GM12892 (cell line): ENCODE measurements at regions not wholly inside any gene's neighbourhood (a gene's known extent, or its start where the extent isn't known, plus 50 kb on each side); places are given as distances from the start of the nearest gene placed in this dataset.
A peak's percentile ranks its signal among the peaks of the same experiment; 100 is the strongest.
"Not testable (repeated sequence)": the region's sequence is repeated elsewhere in the genome, so short reads cannot be mapped to it uniquely, and the experiment has no call there.

Experiments
- DNase-seq: peaks from one replicate; pipeline ENCODE4 v3.0.0; 2011; ENCODE audit not compliant: insufficient read length
- FAIRE-seq: peaks from 2 replicates; lab custom pipeline; 2011; peaks lifted over from hg19 to GRCh38; lab: Jason Lieb, UNC

DNA sequence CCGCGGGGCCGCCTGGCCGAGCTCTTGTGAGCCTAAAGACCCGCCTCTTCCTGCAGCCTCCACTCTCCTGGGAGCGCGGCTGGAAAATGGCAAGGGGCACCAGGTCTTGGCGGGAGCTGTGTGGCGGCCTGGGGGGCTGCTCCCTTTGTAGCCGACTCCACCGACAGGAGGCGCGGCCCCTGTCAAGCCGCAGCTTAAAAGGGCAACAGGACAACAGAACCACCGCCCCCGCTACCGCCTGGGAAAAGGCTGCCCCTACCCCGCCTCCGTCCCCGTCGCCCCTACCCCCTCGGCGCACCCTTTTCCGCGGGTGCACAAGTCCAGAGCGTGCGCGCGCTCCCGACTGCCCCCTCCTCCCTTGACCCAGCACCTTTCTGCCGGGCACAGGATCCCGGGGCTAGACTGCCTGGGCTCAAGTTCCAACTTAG is 60.3 kb downstream of the GOLGA8K start:
- not testable (repeated sequence) for FAIRE-seq, DNase-seq

DNA sequence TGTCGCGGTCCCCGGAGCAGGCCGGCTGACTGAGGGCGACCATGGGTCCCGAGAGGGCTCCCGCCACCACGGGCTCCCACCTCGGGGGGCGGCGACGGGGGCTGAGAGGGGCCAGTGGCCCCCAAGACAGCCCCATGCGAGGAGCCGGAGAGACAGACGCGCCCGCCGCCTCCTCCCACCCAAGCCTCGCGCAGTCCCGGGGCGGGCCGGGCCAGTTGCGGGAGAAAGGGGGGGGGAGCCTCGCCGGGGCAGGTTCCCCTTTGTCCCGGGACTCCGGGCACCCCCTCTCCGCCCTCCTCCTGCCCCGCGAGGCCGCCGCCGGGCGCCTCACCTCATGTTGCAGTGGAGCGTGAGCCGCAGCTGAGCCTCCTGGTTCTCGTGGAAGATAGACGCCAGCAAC is 60.8 kb downstream of the GOLGA8K start:
- not testable (repeated sequence) for DNase-seq, FAIRE-seq

DNA sequence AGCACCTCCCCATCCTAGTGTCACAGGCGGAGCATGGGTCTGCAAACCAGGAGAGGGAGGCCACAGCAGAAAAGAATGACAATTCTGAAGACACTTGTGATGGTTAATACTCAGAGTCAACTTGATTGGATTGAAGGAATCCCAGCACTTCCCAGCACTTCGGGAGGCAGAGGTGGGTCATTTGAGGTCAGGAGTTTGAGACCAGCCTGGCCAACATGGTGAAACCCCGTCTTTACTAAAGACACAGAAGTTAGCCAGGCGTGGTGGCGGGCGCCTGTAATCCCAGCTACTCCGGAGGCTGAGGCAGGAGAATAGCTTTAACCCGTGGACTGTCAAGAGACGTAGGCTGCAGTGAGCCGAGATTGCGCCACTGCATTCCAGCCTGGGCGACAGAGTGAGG is 61.6 kb downstream of the GOLGA8K start:
- not testable (repeated sequence) for FAIRE-seq, DNase-seq

DNA sequence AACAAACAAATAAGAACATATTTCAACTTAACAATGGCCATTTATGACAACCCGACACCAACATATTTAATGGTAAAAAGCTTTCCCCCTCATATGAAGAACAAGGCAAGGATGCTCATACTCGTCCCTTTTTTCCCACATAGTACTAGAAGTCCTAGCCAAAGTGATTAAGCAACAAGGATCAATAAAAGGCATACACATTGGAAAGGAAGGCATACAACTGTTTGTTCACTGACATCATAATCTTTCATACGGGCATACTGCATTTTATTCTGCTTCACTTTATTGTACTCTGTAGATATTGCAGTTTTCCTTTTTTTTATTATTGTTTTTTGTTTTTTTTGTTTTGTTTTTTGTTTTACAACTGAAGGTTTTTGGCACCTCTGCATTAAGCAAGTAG is 66.3 kb downstream of the GOLGA8K start:
- FAIRE-seq, DNase-seq: not testable (repeated sequence)

DNA sequence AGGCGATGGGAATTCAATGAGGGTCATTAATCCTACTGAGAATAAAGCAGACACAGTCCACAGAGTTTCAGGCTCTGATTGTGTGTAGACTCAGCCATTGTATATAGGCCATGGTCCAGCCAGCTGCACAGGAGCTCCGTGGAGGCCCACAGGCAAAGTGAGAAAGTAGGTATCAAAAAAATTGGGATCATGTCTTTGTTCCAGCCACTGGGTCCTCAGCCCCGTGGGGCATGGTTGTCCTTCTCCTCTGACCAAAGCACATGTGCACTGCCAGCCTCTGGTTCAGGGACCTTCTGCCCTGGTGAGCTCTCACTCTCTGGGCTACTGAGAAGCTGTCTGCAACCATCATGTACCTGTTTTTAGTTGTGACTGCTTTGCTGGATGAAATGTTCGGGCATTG is 79.7 kb downstream of the GOLGA8K start:
- DNase-seq, FAIRE-seq: not testable (repeated sequence)

DNA sequence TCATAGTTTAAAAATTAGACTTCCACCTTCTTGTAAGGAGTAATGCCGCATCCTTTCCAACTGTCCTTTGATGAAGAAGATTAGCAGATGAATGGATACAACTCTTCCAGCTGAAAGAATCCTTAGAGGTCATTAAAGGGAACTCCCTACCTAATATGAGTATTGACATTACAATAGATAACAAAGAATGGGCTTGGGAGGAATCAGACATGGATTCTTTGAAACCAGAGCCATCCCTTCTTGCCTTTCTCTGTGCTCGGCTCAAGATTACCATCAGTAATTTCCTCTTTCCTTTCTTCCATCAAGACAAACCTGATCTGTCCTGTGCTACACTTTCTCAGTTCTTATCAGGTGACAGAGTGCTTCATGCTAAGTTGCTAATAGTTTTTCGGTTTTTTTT is 83.8 kb downstream of the GOLGA8K start:
- not testable (repeated sequence) for FAIRE-seq, DNase-seq

DNA sequence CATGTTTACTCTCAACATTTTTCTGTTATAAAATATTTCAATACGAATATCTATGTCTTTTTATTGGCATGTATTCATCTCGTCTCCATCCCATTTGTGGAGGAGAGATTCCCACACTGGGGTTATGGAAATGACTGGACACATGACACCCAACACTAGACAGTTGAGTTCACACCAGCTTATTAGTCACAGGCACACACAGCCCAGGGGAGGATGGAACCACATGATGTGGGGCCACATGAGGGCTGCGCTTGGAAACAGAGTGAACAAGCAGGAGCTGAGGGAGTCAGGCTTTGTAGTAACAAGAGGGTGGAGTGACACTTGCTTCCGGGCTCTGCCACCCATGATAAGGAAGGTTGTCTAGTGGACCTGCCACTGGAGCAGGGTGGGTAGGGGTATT is 86.6 kb downstream of the GOLGA8K start:
- FAIRE-seq, DNase-seq: not testable (repeated sequence)

DNA sequence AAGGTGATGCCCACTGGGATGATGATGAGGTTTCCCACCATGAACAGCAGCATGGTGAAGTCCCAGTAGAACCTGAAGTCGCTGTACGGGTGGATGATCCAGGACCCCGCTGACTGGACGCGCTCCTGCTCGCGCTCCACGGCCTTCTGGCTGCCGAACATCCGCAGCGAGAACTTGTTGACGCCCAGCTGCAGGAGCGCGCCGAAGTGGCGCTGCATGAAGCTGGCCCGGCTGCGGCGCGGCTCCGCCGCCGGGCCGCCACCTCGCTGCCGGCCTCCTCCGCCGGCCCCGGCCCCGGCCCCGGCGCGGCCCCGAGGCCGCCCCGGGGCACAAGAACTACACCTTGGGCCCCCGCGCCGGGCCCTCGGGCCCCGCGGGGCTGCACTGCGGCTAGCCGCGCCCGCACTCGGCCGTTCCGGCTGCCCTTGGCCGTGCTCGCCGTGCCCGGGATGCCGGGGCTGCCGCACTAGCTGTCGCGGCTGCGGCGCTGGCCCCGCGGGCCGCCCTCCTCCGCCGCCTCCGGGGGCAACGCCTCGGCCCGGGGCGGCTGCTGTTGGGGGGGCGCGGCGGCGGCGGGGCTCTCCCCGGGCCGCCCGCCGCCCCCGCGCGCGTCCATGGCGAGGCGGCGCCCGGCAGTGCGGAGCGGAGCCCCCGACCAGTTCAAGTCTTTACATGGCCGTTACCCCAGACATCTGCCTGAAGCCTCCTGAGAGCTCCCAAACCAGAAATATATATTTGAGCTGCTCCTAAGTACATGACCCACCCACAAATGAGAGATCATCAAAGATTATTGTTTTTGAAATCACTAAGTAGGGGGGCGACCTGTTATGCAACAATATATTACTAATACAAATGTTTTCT is 87.8 kb downstream of the GOLGA8K start:
- not testable (repeated sequence) for DNase-seq, FAIRE-seq

DNA sequence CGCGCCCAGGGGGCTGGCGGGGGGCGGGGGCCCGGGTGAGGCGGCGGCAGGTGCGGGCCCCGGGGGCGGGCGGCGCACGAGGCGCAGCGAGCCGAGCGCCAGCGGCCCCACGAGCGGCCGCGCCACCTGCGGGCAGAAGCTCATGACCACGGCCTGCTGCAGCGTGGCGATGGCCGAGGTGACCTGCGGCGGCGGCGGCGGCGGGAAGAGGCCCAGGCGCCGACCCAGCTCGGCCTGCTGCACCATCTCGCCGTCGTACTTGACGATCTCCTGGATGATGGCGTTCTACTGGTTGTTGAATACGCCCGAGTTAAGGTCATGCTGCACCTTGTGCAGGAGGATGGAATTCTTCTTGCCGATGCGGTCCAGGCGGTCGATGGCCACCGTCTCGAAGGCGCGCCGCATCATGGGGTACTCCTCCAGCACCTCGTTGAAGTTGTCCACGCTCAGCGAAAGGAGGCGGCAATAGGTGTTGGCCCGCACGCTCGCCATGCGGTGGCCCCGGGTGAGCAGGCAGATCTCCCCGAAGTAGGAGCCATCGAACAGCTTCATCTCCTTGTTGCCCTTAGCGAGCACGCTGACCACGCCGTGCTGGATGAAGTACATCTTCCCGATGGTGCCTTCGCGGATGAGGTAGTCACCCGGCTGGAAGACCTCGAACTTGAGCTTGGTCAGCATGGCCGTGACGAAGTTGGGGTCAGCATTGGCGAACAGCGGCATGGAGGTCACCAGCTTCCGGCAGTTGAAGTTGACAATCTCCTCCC is 89.5 kb downstream of the GOLGA8K start:
- FAIRE-seq, DNase-seq: not testable (repeated sequence)

DNA sequence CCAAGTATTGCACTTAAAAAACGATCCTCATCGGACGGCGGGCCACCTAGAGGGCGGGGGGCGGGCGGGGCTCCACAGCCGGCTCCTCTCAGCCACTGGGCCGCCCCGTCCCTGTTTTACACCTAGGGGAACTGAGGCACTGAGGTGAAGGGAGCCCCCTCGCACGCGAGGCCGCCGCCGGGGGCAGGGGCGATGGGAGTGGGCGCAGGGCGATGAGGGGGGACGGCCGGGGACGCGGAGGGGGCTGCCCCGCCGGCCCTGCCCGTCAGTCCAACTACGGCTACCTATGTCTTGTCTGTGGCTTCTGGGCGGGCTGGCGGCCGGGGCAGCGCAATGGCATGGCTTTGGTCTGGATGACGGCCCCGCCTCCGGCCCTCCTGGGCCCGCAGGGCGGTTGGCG is 90.4 kb downstream of the GOLGA8K start:
- DNase-seq, FAIRE-seq: not testable (repeated sequence)

DNA sequence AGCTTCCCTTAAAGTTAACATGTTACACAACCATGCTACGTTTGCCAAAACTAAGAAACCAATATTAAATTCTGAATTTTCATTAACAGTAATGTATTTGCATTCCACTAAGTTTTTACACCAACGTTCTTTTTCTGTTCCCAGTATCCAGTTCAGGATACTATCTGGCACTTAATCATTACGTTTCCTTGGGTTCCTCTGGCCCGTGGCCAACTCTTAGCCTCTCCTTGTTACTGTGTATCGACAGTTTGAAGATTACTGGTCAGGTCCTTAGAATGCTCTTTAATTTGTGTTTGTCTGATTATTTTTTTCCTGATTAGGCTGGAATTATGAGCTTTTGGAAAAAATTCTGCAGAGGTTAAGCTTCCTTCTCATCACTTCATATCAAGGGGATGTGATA is 95.5 kb downstream of the GOLGA8K start:
- not testable (repeated sequence) for FAIRE-seq, DNase-seq

DNA sequence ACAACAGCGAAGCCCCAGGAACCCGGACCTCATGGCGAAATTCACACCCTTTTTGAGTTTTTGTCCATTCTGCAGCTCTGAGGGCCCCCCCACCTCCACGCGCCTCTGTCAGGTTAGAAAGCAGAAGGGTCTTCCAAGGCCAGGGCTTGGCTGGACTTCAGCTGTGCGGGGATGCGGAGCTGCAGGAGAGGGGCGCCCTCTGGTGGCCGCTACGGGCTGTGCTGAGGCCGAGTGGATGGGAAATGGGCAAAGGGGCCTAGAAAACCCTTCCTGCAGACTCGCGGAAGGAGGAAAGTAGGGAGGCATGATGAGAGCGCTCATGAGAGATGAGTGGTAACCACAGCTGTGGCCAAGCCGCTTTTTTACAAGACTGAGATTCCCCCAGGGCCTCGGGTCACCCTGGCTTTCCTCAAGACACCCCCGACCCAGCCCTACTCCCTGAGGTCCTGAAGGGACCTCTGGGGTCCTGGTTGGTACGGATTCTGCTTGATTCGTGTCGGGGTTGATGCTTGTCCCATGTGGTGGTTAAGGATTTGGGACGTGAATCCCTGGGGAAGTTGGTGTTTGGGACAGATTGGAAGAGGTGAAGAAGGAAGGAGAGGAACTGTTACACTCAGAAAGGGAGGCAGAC is 126.8 kb downstream of the GOLGA8K start:
- FAIRE-seq, result peak; percentile 87
- DNase-seq, result not testable (repeated sequence)

DNA sequence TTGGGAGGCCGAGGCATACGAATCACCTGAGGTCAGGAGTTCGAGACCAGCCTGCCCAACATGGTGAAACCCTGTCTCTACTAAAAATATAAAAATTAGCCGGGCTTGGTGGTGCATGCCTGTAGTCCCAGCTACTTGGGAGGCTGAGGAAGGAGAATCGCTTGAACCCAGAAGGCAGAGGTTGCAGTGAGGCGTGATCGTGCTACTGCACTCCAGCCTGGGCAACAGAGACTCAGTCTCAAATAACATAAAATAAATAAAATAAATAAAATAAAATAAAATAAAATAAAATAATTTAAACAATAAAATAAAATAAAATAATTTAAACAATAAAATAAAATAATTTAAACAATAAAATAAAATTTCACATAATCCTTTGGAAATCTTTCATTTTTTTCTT is 149.1 kb downstream of the GOLGA8K start:
- DNase-seq, FAIRE-seq: not testable (repeated sequence)

DNA sequence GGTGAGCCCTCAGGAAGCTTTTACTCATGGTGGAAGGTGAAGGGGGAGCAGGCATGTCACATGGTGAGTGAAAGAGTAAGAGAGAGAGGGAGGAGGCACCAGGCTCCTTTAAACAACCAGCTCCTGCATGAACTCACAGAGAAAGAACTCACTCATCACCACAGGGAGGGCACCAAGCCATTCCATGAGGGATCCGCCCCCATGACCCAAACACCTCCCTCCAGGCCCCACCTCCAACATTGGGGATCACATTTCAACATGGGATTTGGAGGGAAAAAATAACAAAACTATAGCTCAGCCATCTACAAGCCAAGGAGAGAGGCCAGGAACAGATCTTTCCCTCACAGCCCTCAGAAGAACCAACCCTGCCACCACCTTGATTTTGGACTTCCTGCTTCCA is 153.9 kb downstream of the GOLGA8K start:
- FAIRE-seq, DNase-seq: not testable (repeated sequence)

DNA sequence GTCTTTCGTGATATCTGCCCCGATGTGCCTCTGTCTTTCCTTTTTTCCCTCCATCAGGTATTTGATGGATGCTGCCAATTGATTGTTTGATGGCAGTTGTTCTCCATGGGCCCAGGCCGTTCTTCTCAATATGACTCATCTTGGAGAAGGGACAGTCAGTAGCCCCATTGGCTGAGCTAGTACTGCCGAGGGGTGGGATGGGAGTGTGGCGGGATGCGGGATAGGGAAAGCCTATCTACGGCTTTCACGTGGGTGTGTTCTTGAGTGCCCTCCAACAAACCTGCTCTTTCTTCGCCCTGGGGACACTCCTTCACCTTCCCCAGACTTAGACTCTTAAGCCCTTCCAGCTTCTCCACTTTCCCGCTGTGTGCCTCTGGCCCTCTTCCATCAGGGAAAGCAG is 159.4 kb downstream of the GOLGA8K start:
- not testable (repeated sequence) for FAIRE-seq

DNA sequence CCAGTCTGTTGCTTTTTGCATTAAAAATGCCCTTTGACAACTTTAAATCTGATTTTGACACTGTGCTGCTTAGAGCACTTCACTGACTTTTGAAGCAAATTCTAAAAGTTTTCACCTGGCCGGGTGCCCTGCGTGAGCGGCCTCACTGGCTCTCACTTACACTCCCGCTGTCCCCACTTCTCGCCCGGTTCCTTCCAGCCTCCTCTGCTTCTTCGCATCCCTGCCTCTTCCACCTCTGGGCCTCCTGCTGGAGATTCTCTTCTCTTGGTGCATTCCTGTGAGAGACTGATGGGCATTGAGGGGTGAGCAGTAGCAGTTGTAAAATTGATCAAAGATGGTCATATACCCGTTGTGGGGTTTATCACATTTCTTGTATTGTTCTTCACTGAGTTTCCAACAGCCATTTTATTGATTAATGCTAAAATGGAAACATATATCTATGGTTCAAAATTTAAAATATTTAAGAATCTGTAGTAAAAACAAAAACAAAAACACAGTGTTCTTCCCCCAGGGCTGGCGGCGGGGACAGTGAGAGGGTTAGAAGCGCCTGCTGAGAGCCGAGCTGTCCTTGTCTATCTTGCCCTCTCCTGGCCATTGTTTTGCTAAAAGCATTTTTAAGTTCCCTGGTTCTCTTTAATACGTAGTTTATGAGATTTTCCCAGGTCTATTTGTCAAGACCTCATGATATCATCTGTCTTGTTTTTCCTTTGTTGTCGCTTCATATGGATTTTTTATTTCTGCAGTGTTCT is 160.1 kb downstream of the GOLGA8K start:
- DNase-seq, FAIRE-seq: not testable (repeated sequence)

More for the DNA sequence above, 159.4 kb downstream of the GOLGA8K start:
- not testable (repeated sequence) for DNase-seq

DNA sequence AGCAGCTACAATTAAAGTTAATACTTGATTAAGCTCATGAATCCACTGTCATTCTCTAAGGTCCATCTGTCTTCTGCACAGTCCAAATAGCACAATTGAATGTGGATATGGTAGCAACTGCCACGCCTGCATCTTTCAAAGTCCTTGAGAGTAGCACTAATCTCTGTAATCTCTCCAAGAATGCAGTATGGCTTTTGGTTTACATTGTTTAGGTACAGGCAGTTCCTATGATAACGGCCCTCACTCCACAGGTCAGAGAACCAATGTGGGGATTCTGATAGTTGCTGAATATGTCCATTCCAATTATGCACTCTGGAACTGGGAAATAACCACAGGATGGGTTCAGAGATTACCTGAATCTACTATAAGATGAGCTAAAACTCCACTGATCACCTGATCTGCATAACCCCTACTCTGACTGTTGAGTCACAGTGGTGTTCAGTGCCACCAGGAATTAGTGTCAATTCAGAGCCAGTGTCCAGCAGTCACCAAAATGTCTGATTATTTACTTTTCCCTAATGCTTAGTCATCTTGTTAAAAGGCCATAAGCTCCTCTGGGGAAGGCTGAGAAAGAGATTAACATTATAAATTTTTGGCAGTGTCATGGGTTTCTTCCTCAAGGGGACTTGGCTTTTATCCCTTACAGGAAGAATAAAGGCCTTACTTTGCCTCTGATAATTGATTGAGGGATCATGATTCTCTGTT is 175.5 kb downstream of the GOLGA8K start:
- FAIRE-seq, DNase-seq: not testable (repeated sequence)
